HG03457 (cell line): ENCODE measurements at regions not wholly inside any gene's neighbourhood (a gene's known extent, or its start where the extent isn't known, plus 50 kb on each side); places are given as distances from the start of the nearest gene placed in this dataset.
"Not testable (repeated sequence)": the region's sequence is repeated elsewhere in the genome, so short reads cannot be mapped to it uniquely, and the experiment has no call there.

ENCODE experiments used
- ATAC-seq: cut with Tn5 transposase; IDR thresholded peaks from one replicate; pipeline ENCODE4 v1.9.1; 2021; ENCODE audit warnings: moderate number of reproducible peaks; ENCODE audit not compliant: unreplicated experiment

GRCh38 chrX:139058831-139059495 lies 347.4 kb upstream of the FGF13 start:
- no peak for ATAC-seq

GRCh38 chrX:139052461-139052860 lies 340.9 kb upstream of the FGF13 start:
- ATAC-seq: no peak

- no peak for ATAC-seq
Observed at GRCh38 chrX:139049465-139049864, 337.9 kb upstream of the FGF13 start.

- ATAC-seq: no peak
Observed at GRCh38 chrX:139044680-139045079, 333.2 kb upstream of the FGF13 start.

- ATAC-seq: no peak
Observed at GRCh38 chrX:139039041-139039440, 327.5 kb upstream of the FGF13 start.

- ATAC-seq: no peak
Observed at GRCh38 chrX:139026811-139027210, 315.3 kb upstream of the FGF13 start.

GRCh38 chrX:139026406-139026805 lies 314.9 kb upstream of the FGF13 start:
- no peak for ATAC-seq

- ATAC-seq: no peak
Observed at GRCh38 chrX:139025816-139026215, 314.3 kb upstream of the FGF13 start.

- ATAC-seq: no peak
Observed at GRCh38 chrX:139023531-139023930, 312.0 kb upstream of the FGF13 start.

GRCh38 chrX:139020801-139021200 lies 309.3 kb upstream of the FGF13 start:
- ATAC-seq: no peak

GRCh38 chrX:139018436-139018835 lies 306.9 kb upstream of the FGF13 start:
- no peak for ATAC-seq

GRCh38 chrX:139015627-139016026 lies 304.1 kb upstream of the FGF13 start:
- no peak for ATAC-seq

GRCh38 chrX:139008185-139008584 lies 296.7 kb upstream of the FGF13 start:
- no peak for ATAC-seq

GRCh38 chrX:139003856-139004527 lies 292.5 kb upstream of the FGF13 start:
- not testable (repeated sequence) for ATAC-seq

GRCh38 chrX:139002319-139002718 lies 290.8 kb upstream of the FGF13 start:
- ATAC-seq: no peak

GRCh38 chrX:138996268-138996667 lies 284.8 kb upstream of the FGF13 start:
- no peak for ATAC-seq

- no peak for ATAC-seq
Observed at GRCh38 chrX:138995458-138995857, 283.9 kb upstream of the FGF13 start.

GRCh38 chrX:138990425-138990824 lies 278.9 kb upstream of the FGF13 start:
- not testable (repeated sequence) for ATAC-seq

- ATAC-seq: no peak
Observed at GRCh38 chrX:138986866-138987265, 275.3 kb upstream of the FGF13 start.

- ATAC-seq: no peak
Observed at GRCh38 chrX:138986235-138986634, 274.7 kb upstream of the FGF13 start.

- no peak for ATAC-seq
Observed at GRCh38 chrX:138982365-138982764, 270.8 kb upstream of the FGF13 start.

GRCh38 chrX:138964501-138964900 lies 253.0 kb upstream of the FGF13 start:
- ATAC-seq: no peak

GRCh38 chrX:138962419-138962818 lies 250.9 kb upstream of the FGF13 start:
- not testable (repeated sequence) for ATAC-seq
